ENCODE measurements at regions not wholly inside any gene's neighbourhood (a gene's known extent, or its start where the extent isn't known, plus 50 kb on each side); places are given as distances from the start of the nearest gene placed in this dataset.

DNA sequence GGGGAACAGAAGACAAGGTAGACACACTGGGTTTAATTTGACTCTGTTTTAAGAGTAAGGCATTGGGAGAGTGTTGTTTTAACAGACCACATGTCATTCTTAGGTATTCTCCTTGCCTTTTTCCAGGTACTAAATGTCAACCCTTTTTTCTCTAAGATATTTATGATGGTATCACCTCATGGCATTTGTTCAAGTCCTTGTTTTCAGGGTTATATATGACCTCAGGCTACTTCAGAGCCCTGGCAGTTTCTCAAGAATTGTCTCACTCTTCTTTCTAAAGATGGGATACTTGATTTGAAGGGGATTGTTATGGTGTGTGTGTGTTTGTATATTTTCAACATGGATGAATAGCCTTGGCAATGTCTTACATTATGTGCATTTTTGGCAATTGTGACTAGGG is 131.1 kb upstream of the ACTBL2 start:
- TF ChIP-seq, protein P1, sequence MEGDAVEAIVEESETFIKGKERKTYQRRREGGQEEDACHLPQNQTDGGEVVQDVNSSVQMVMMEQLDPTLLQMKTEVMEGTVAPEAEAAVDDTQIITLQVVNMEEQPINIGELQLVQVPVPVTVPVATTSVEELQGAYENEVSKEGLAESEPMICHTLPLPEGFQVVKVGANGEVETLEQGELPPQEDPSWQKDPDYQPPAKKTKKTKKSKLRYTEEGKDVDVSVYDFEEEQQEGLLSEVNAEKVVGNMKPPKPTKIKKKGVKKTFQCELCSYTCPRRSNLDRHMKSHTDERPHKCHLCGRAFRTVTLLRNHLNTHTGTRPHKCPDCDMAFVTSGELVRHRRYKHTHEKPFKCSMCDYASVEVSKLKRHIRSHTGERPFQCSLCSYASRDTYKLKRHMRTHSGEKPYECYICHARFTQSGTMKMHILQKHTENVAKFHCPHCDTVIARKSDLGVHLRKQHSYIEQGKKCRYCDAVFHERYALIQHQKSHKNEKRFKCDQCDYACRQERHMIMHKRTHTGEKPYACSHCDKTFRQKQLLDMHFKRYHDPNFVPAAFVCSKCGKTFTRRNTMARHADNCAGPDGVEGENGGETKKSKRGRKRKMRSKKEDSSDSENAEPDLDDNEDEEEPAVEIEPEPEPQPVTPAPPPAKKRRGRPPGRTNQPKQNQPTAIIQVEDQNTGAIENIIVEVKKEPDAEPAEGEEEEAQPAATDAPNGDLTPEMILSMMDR (optimal IDR thresholded peaks at IDR 0.05 in 1 of 3, IDR thresholded peaks at IDR 0.05 in 1 of 3, conservative IDR thresholded peaks at IDR 0.05 in 1 of 3; ENCODE audit: extremely low read depth in 1 of 3, insufficient read depth in 2 of 3, low read length in 3 of 3): no peak
- no peak for TF ChIP-seq EZH2 (IDR thresholded peaks at IDR 0.05; ENCODE audit: low read length)
